GM18870 (cell line): ENCODE measurements at regions not wholly inside any gene's neighbourhood (a gene's known extent, or its start where the extent isn't known, plus 50 kb on each side); places are given as distances from the start of the nearest gene placed in this dataset.

ENCODE experiments used
- ATAC-seq: cut with Tn5 transposase; IDR thresholded peaks from one replicate; pipeline ENCODE4 v1.9.1; 2021; ENCODE audit warnings: moderate library complexity; ENCODE audit not compliant: unreplicated experiment

DNA sequence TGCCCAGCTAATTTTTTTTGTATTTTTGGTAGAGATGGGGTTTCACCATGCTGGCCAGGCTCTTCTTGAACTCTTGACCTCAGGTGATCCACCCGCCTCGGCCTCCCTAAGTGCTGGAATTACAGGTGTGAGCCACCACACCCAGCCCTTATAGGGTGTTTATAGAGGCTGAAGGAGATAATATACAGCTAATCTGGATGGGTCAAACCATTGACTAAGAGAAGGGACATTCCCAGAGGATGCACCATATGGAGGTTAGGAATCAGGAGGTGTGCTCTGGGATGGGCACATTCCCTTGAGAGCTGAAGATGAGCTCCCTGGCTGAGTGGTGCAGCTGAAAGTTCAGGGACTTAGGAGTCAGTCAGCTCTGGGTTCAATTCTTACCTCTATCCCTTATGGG lies 68.3 kb upstream of the SHISA3 start:
- no peak for ATAC-seq

DNA sequence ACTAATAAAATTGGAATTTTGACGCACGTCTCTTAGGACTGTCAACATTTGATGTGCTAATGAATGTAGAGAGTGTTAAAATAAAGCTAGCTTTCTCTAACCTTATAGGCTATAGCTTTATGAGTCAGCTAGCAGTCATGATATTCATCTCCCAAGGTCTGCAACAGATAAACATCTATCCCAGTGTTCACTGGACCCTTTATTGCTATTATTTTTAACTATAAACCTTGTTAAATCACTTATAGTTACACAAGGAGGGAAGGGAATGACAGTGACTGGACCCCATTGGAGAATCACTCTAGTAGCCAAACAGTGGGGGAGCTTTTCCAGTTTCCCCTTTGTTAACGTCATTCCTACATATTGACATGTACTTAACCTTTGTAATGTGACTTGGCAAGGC lies 67.9 kb upstream of the SHISA3 start:
- no peak for ATAC-seq

GRCh38 chr4:42330002-42330592 lies 67.2 kb upstream of the SHISA3 start:
- no peak for ATAC-seq

DNA sequence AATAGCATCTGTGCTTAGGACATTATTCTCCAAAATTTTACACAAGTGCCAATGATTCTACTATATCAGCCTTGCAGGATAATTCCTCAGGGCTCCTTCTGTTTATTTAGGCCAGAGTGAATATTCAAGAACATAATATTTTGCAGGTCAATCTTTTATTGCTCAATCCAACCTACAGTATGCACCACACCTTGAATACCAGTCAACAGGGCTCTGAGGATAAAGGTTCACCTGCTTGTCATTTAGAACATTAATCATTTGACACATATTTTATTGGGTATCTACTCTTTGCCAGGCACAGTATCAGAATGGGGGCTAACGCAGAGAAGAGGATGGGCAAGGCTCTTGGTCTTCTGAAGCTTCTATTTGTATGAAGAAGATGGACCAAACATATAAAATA lies 66.2 kb upstream of the SHISA3 start:
- ATAC-seq: no peak

DNA sequence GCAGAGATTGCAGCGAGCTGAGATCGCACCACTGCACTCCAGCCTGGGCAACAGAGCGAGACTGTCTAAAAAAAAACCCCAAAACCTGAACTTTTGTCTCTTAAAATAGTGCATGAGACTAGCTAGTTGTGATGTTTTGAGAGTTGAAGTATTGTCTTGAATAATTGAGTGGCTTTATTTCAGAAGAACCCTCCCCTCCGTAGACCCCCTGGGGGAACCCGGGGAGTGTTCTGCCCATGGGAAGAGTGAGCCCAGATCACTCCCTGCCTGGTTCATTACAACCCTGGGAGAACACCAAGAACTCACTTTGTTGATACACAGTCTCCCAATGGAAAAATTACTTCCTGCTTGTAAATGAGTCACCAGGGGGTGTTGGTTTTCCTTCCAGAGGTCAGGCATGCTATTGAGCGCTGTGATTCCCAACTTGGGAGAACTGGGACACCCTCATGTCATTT lies 65.3 kb upstream of the SHISA3 start:
- no peak for ATAC-seq

DNA sequence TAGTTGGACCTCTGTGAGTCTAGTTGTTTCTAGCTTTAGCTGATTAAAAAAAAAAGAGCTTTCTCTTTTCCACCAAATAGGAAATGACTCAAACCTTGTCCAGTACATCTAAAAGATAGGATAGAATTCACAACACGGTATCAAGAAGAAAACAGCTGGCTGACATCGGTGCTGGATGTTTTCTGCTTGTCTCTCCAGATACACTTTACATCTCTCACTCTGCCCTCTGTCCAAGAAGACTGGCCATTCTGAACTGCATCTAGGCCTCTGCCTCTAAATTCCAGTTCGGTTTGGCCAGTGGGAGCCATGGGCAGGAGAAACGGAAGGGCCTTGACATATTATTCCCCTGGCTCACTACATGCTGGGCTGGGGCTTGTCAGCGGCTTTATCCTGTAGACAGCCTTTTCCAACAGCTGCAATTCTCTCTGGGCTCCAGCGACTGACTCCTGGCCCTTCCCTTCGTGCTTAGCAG lies 57.3 kb upstream of the SHISA3 start:
- ATAC-seq: no peak

DNA sequence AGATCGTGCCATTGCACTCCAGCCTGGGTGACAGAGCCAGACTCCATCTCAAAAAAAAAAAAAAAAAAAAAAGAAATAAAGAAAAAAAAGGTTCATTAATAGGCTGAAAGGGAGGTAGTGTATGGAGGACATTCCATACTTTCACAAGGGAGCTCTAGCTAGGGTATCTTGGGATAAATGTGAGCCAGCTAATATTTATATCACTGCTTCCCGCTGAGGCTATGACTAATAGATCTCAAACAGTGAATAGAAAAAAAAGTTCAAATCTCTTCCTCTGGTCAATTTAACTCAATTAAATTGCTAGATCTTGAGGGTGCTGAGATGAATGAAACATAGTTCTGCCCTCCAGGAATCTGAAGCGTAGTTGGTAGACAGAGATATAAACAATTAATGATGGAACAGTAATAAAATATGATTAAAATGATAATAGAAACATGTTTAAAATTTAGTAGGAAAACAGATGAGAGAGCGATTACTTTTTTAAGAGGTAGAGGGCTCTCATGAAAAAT lies 55.7 kb upstream of the SHISA3 start:
- no peak for ATAC-seq

GRCh38 chr4:42342459-42342858 lies 54.8 kb upstream of the SHISA3 start:
- no peak for ATAC-seq

DNA sequence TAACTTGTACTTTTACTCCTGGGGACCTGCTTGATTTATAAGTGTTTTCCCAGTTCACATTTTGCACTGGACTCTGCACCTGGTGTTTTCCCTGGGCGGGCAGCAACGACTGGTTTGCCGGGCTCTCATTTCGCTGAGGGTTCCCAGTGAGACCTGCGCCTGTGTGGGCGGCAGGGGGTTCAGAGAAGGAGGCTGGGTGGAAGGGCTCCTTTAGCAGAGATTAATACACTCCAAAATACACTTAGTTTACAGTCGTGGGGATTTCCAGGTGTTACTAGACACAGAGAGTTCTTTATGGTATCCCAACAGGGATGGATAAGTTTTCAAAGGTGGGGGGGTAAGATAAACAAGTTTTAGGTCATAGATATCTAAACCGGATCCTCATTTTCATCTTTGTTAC lies 53.0 kb upstream of the SHISA3 start:
- ATAC-seq: peak; percentile 65

DNA sequence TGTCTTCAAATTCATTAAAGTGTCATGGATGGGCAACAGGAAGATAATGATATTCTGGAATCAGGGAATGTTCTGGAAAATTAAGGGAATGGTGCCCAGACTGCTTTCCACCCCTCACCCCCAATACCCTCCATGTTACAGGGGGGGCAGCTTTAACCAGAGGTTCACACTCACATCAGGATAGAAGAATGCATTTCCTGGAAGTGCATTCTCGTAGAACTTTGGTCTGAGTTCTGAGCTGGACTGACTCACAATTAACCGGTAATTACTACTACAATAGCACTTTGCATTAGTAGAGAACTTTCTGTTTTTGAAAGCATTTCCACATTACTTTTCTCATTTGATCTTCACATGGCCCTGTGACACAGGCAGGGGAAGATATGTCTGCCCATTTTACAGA lies 52.5 kb upstream of the SHISA3 start:
- no peak for ATAC-seq

DNA sequence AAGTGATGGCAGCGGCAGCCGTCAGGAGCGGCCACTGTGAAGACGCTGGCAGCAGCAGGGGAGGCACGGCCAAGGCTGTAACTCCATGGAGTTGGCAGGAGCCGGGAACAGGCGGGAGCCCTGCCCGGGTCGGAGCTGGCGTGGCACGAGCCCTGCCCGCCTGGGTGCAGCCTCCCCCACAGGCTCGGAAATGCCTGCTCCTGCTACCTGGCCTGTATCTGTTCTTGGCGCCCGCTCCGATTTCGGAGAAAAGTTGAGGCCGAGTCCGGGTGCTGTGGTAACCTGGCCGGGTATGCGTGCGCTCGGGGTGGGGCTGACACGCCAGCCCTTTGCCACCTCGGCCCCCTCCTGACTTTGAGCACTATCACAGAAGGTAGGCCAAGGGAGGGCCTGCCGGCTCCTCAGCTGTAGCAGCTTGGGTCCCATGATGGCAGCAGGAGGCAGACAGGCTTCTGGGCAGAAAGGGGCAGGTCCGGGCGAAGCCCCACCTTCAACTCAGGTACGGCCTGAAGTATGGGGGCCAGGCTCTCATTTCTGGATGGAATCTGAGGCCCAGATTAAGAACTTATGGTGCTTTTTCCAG lies 51.2 kb upstream of the SHISA3 start:
- no peak for ATAC-seq

DNA sequence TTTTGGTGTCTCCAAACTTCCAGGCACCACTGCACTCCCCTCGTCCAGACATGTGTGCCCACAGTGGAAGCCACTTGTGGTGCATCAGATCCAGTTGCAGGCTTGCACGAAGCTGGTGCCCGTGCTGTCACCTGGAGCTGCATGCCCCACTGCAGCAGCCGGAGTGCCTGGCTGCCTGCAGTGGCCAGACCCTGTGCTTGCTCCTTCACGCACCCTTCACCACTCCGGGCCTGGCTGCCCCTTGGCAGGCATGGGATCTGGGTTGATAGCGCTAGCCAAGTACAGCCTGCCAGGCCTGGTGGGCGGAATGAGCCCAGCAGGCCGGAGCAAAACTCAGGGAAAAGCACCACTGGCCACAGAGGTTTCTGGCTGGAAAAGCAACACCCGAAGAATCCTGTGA lies 50.2 kb upstream of the SHISA3 start:
- ATAC-seq: no peak
